Activated CD4-positive, CD25-positive, alpha-beta regulatory T cell treated with anti-CD3 and anti-CD28 coated beads, Interleukin-2, amount 50 U/mL, for 16 hours (primary cell): ENCODE measurements at regions not wholly inside any gene's neighbourhood (a gene's known extent, or its start where the extent isn't known, plus 50 kb on each side); places are given as distances from the start of the nearest gene placed in this dataset.

Experiments used
- DNase-seq: peaks from one replicate; pipeline ENCODE4 v3.0.0-alpha.2; 2020; ENCODE audit warnings: low read depth, low spot score

DNA sequence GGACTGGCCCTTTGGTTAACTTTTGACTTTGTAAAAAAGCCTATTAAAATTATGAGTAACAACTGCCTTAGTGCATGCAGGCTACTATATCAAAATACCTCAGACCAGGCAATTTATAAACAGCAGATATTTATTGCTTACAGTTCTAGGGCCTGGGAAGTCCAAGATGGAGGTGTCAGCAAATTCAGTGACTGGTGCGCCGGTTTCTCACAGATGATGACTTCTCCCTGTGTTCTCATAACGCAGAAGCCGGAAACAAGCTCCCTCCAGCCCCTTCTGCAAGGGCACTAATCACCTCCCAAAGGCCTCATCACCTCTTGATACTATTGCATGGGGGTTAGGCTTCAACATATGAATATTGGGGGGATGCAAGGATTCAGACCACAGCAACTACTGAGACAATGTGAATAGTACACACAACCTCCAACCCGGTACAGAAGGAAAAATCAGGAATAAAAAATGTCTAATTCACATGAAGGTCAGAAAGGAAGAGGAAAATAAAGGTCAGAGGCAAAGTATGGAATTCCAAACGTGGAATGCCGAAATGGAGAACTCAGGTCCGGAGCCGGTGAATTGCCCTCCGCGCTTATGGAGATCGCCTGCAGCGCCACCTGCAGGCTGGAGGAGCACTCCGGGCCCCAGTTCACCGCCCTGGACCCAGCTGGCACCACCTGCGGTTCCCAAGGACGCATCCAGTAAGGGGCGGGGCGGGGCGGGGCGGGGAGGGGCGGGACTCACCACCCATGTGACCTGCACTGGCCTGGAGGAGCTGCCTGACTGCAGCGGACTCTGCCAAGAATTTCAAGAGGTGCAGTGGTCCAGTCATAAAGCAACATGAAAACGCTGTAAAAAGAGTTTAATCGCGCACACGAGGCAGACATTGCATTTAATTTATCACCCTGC is 203.4 kb downstream of the KIF26A start:
- no peak for DNase-seq

DNA sequence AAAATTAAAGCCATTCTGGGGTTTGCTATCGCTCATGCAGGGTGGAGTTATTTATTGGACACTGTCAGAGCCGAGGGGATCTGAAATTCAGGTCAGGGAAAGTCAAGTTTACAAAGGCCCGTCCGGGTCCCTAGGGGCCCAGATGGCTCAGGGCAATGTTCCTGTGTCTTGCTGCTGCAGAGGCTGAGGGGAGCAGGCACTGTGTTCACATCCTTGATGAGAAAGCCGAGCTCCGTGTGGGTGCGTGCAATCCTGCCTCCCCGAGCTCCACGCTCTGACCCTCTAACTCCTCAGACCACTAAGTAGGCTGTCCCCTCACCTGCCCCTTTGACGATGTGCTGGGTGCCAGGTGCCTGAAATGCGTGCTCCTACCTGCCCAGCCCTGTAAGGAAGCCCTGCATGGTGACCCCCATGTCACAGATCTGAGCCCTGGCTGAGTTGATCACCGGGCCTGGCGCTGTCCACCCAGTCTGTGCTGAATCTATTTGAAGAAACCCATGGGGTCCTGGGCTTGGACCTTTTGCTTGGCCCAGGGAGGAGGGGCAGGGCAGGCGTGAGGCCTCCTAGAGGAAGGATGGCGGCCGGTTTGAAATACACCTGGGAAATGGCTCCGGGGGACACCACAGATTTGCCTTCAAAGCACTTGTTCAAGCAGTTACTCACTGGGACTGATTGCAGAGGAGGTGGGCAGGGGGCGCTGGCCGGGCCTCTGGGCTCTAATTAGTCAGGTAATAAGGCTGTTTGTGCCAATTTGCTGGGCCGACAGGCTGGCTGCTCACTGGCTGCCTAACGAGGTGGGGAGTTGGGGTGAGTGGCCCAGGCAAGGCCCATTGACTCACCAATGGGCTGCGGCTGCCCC is 204.3 kb downstream of the KIF26A start:
- no peak for DNase-seq

DNA sequence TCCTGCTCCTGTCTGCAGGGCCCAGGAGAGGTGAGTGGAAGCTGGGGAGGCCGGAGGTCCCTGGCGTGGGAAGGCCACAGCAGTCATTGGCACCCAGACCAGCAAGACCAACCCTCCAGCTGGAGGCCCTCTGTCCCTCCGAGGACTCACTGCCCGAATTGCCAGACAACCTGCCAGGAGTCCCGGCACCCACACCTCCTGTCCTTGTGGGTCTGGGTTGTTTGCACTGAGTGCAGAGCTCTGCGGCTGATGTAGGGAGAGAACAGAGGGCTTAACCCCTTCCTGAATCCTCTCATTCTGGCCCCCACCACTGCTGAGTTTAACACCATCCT is 204.9 kb downstream of the KIF26A start:
- no peak for DNase-seq

DNA sequence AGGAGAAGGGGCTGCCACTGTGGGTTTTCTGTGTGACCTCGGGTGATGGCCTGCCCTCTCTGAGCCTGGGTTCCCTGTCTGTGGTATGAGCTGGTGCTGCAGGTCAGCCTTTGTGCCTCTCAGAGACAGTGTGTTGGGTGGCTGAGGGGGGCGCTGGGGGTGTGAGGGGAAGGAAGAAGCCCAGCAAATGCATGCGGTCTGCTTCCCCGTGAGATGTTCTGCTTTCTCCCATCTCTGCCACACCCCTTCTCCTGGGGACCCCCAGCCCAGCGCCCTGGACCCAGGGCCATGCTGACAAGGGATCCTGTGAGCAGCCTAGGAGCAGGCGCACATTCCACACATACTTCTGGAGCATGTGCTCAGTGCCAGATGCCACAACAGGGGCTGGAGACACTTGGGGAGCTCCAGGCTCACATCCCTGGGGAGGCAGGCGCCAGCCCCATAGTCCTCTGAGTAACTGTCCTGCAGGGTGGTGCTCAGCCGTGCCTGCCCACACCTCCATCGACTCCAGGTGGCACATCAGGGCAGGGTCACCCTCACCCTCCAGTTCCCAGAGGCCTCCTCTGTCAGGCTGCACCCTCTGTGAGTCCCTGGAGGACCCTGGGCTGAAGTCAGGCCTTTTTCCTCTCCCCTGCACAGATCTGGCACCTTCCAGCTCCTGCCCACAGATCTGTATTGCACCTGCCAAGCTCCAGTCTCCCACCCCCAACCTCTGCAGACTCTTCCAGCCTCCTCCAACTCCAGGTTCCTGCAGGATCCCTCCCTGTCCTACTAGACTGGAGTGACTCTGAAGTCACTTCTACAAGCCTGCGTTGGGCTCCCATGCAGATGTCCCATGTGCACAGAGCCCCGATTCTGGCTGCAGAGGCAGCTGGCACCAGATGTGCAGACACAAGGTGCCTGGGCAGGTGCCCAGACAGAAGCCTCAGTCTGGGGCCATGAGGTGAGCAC is 205.6 kb downstream of the KIF26A start:
- no peak for DNase-seq

DNA sequence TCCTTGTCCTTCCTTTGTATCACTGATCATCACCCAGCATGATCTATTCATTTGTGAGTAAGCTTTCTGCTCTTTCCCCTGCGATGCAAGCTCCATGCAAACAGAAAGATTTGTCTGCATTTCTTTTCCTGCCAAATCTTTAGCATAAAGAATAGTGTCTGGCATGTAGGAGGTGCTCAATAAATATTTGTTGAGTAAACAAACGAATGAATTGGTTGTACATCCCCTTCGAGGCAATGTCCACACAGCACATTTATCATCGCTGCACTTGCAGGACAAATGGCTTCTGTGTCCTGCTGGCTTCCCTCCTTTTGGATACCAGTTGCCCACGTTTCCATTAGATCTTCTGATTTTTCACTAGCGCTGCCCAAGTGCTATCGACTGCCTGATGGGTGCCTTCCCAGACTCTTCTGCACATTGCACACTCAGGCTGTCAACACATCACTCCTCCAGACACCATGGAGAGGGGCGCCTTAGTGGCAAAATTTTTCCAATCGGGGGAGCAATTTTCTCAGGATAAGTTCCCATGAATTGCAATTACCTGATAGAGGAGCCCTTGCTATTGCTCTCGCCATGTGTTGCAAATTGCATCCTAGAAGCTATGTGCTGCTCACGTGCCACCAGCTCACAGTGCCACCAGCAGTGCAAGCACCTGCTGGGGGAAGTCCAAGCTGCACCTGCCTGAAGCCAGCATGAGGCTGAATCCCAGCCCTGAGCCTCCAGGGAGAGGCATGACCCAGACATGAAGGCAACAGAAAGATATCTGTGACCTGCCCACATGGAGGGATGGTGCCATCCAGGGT is 206.6 kb downstream of the KIF26A start:
- DNase-seq = no peak

DNA sequence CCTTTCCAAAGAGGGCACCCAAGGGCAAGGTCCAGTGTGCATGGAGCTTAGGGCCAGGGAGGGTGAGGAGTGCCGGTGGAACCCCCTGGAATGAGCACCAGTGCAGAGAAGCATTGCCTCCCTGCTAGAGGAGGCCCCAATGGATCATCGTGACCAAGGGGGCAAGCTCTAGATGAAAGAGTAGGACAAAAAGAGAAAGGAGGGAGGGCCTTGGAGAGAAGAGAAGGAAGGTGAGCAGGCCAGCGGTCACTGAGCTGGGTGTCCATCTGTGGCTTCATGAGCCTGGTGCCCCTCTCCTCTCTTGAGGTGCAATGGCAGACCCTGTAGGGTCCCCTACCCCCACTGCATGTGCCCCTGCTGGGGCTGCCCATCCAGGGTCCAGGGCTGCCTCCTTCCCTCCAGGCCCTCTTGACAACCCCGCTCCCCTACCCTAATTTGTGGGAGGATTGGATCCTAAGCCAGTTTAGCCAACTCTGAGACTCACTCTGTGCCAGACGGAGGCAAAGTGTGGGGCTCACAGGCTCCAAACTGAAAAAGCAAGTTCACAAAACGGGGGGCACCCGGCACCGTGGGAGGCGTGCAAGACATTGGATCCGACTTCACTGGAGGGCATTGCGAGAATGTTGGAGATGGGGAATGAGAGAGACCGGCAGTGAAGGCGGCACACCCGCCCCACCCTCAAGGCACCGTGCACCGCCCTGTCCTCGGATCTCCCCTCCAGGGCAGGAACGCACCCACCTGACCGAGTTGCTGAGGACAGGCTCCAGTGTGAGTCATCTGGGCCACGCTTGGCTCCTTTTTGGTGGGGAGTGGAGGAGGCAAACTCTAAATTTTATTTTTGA is 207.5 kb downstream of the KIF26A start:
- no peak for DNase-seq

DNA sequence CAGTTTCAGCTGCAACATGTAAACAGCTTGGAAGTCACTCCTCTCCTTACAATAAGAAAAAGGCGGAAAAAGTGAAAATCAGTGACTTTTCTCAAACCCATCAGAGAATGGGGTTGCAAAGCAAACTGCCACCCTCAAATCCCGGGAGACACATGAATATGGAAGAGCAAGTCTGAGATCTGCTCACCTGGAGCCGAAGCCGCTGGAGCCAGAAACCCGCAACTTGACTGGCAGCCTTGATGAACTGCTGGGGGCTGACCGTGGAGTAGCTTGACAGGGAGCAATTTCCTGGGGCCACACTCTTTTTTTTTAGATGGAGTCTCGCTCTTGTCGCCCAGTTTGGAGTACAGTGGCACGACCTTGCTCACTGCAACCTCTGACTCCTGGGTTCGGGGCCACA is 208.2 kb downstream of the KIF26A start:
- DNase-seq = no peak

DNA sequence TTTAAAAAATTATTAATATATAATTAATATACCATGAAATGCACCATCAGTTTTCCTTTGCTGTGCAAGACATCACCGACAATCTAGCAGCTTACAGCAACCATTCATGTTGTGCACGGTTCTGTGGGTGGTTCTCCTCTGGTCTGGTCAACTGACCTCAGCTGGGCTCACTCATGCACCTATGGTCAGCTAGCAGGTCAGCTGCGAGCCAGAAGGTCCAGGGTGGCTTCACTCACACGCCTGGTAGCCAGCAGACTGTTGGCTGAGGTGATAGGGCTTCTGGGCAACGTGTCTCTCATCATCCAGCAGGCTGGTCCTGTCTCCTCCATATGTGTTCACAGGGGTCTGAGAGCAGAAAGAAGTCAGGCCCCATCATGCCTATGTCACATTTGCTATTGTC is 210.4 kb downstream of the KIF26A start:
- no peak for DNase-seq

DNA sequence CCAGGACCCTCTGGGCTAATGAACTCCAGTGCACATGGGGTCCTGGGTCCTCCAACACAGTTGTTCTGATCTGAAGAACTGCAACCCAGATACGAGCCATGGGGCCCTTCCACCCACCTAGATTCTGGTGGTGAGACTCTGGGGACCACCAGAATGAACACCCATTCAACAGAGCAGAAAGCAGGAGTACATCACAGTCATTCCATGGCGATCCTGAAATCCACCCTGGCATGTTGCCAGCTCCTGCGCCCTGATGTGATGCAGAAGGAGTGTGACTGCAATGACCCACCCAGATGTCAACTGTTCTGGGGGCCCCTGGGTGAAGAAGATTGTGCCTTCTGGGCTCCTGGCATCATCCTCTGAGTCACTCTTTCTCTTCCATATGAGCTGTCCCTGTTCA is 211.6 kb downstream of the KIF26A start:
- no peak for DNase-seq

DNA sequence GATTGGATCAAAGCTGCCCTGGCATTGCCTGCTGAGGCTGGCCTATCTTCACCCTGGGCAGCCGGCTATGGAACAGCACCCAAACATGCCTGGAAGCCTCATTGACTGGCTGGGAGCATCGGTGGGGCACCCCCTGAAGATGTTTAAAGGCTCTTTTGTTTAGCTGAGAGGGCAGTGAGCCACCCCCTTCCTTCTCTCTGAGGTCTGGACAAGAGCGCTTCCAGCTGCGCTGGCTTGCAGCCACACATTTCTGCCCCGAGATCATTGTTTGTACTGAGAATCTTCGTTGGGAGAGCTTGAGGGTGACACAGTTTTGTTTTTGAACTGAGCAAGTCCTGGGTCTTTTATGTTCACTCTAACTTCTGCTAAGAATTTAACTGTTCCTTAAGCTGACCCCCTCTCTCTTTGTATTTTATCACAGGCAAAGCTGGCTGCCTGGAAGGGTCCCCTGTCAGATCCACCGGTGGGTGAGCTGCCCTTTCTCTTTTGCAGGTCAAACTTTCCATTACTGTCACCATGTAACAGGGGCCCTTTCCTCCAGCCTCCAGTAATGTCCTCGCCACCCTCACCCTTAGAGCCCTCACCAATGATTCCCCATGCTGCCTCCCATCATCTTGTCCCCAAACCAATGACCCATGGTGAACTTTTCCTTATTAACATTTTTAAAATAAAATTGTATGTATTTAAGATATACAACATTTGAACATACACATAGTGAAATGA is 212.2 kb downstream of the KIF26A start:
- DNase-seq = no peak

DNA sequence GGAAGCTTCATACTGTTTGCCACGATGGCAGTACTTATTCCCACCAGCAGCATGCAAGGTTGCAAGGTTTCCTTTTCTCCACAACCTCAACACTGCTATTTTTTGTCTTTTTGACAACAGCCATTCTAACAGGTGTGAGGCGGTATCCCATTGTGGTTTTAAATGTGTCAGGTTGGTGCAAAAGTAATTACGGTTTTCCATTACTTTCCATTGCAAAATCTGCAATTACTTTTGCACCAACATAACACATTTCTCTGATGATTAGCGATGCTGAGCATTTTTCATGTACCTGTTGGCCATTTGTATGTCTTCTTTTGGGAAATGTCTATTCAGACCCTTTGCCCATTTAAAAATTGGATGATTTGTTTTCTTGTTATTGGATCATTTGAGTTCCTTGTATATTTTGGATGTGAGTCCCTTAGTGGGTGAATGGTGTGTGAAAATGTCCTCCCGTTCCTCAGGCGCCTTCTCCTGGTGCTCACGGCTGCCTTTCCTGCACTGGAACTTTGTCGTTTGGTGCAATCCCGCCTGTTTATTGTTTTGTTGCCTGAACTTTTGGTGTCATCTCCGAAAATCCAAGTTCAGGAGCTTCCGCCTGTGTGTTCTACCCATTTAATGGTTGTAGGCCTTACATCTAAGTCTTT is 213.6 kb downstream of the KIF26A start:
- no peak for DNase-seq

DNA sequence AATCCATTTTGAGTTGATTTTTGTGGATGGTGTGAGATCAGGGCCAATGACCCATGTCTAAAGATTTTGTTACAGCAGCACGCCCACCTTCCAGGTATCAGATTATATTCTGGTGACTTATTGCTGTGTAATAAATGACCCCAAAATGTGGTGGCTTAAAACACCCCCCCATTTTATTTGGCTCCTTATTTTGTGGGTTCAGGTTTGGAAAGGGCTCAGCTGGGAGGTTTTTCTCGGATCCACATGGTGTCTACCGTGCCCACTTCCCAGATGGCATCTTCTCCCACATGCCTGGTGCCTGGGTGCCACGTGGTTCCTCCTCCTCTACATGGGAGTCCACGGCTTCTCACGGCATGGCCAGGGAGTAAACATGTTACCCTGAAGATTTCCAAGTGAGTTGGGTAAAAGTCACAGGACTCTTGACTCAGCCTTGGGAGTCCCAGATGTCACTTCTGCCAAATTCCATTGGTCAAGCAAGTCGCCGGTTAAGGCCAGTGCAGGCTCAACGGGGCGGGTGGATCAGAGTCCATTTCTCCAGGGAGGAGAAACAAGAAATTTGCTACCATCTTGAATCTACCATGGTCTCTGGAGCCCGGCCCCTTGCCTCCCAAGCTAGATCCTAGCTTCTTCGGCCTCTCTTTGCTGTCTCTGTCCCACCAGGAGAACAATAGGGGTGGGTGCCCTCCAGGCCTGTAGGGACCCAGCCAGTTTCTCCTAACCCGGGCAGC is 214.3 kb downstream of the KIF26A start:
- no peak for DNase-seq

DNA sequence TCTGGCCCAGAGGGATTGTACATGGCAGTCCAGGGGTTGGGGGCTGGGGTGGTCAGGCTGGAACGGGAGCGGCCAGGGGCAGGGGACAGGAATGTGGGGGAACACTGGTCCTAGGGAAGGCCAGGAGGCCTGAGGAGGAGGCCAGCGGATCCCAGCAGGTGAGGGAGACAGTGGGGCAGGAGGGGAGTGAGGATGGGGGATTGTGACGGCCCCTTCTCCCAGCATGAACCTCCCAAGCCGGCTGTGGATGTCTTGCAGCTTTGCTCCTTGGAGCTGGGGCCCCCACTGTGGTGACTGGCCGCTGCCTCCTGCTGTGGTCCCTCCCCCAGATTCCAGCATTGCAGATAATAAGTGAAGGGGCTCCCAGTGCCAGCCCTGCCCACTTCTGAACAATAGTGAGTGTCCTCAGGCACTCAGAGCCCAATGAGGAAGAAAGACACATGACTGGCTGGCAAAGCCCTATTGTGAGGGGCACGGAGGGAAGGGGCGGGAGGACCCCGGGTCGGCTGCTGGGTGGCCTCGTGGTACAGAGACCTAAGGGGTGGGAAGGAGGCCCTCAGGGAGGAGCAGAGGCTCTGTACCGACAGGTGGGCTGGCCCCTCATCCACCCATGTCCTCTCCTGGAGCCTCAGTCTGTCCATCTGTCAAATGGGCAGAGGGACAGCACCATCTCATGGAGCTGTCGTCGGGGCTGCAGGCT is 215.0 kb downstream of the KIF26A start:
- DNase-seq = no peak

DNA sequence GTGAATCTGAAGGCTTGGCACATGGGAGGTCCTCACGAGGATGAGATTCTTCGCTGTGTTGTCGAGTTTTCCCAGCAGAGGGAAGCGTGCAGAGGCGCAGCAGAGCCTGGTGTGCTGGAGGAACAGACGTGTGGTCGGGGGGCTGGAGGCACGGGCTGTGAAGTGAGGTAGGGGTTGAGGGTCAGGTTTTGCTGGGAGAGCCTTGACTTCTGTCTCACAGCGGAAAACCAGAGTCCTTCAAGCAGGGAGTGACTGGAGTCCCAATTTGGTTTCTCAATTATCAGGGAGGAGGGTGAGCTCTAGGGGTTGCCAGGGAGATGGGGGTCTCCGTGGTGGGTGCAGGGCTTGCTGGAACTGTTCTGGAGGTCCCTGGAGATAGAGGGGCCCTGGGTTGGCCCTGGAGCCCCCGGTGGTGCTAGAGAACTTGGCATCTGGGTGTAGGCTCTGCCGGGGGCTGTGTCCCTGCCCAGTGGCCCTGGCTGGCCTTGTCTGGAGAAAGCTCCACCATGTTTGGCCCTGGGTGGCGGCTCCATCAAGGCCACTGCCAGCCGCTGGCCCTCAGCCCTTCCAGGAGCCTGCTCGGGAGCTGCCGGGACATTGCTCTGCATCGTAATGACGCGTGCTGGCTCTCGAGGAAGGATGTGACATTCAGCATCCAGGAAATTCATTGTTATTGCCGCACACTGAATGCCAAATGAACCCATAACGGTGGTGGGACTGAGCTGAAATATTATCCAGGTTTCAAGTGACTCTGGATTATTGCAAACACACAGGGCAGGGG is 215.7 kb downstream of the KIF26A start:
- no peak for DNase-seq

DNA sequence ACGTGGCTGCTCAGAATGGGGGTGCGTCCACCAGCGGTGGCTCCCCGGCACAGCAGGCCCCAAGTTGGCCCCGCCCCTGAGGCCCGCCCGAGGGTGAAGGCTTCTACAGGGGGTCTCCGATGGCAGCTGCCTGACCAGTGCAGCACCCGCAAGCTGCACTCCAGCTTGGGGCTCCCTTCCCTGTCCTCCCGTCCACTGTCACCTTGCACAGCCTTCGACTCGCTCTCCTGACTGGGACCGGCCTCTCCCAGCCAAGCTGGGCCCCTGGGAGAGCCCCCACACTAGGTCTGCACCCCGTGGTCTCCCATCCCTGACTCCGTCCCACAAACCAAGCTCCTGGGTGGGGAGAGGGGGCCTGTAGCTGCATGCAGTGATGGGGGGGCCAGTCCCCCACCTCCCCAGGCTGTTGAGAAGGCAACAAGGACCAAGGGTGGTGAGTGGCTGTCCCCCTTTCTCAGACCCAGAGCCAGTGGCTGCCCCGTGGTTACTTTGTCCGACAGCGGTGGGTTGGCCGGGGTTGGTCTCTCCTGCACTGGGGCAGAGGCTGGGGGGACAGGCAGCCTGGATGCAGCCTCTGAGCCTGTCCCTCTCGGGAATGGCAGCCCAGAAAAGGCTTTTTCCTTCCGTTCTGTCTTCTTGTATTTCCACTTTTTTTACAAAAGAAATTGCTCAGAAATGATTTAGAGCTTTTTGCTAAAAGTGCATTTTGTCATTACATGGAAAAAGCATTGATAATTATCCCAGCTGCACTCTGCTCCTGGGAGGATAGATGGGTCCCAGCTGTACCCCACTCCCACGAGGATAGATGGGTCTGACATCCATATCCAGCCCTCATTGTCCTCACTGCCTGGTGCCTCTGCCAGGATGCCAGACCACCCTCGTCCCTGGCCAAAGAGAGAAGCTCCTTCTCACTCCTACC is 217.0 kb downstream of the KIF26A start:
- DNase-seq = no peak
